ENCODE measurements at regions not wholly inside any gene's neighbourhood (a gene's known extent, or its start where the extent isn't known, plus 50 kb on each side); places are given as distances from the start of the nearest gene placed in this dataset.

- Histone ChIP-seq H3K4ac (replicated peaks; ENCODE audit: insufficient read length, low read depth, low read length) (no peak overlapping the region), H2AK5ac (ENCODE audit: low read depth, low read length) (no peak overlapping the region; the same call in 1 of the 2 replicates), H3K79me2 (ENCODE audit: control insufficient read depth in 1 of 2, insufficient read depth in 2 of 2, low read length in 2 of 2) (no peaks in the 10 kb centered on the region), H2BK120ac (replicated peaks; ENCODE audit: low read depth, low read length) (no peak overlapping the region), H2BK20ac (ENCODE audit: low read length) (peak overlapping the region; percentile 82; the same call in 1 of the 2 replicates), H3K79me1 (ENCODE audit: low read depth, low read length) (no peaks in the 10 kb centered on the region), H3K4me2 (ENCODE audit: insufficient read depth in 1 of 2, low read depth in 2 of 2, low read length in 2 of 2) (no peak overlapping the region), H3K36me3 (ENCODE audit: control insufficient read depth in 2 of 4, insufficient read depth in 4 of 4, low read length in 3 of 4) (no peaks in the 10 kb centered on the region), H4K20me1 (replicated peaks in 1 of 2; ENCODE audit: control insufficient read depth in 1 of 2, insufficient read depth in 2 of 2, low read length in 2 of 2) (no peaks in the 10 kb centered on the region), H3K4me3 (ENCODE audit: extremely low read depth in 1 of 4, insufficient read depth in 2 of 4, low read depth in 3 of 4, low read length in 4 of 4) (no peak overlapping the region), H3K4me1 (replicated peaks in 1 of 4; ENCODE audit: control insufficient read depth in 3 of 4, insufficient read depth in 4 of 4, low read length in 3 of 4) (peaks cover 0 to 9% (median 4%) of the 10 kb centered on the region in 4 experiments; a peak in 4 of 7 replicates), H4K8ac (ENCODE audit: extremely low read depth, insufficient read depth, low read length) (no peak overlapping the region), H2AFZ (ENCODE audit: low read length) (no peak overlapping the region), H3K23me2 (ENCODE audit: low read depth, low read length) (no peaks in the 10 kb centered on the region), H2BK5ac (ENCODE audit: low read depth, low read length) (0 out of 2 replicates have a peak overlapping the region, but pooled peaks have one; percentile 16), H3K9me3 (ENCODE audit: insufficient read depth in 2 of 2, low read depth in 1 of 2, low read length in 1 of 2) (no peaks in the 10 kb centered on the region), H4K5ac (ENCODE audit: insufficient read length, low read depth, low read length) (no peak overlapping the region), H3K23ac (ENCODE audit: insufficient read length) (no peak overlapping the region), H3K9ac (replicated peaks in 1 of 4; ENCODE audit: extremely low read depth in 1 of 4, low read depth in 3 of 4, low read length in 3 of 4) (no peak overlapping the region), H3K27ac (ENCODE audit: low read depth, low read length) (no peak overlapping the region), H3K18ac (ENCODE audit: extremely low read depth, low read length) (peak overlapping the region; percentile 36; the same call in 1 of the 2 replicates), H3K14ac (ENCODE audit: insufficient read length) (no peak overlapping the region), H3K56ac (replicated peaks; ENCODE audit: insufficient read length, low read depth, low read length) (no peak overlapping the region), H4K91ac (replicated peaks; ENCODE audit: insufficient read length, low read length) (peak overlapping the region; percentile 1), H3K27me3 (replicated peaks in 1 of 4; ENCODE audit: control insufficient read depth in 3 of 4, extremely low read depth in 1 of 4, insufficient read depth in 3 of 4, low read length in 3 of 4) (no peaks in the 10 kb centered on the region), H2BK15ac (ENCODE audit: low read length) (0 out of 2 replicates have a peak overlapping the region, but pooled peaks have one; percentile 50), H2BK12ac (ENCODE audit: low read depth, low read length) (no peak overlapping the region)
- TF ChIP-seq KDM1A (IDR thresholded peaks at IDR 0.05; ENCODE audit: borderline replicate concordance, low read length): peak; percentile 69; the same call in 1 of the 2 replicates
- TF ChIP-seq CTCF (IDR thresholded peaks at IDR 0.05; ENCODE audit: control extremely low read depth in 1 of 3, insufficient read depth in 1 of 3, low read depth in 1 of 3, low read length in 3 of 3): no peak
- no peak for TF ChIP-seq POLR2A (IDR thresholded peaks at IDR 0.05; ENCODE audit: control extremely low read depth in 1 of 2, low read depth in 2 of 2, low read length in 2 of 2)
- TF ChIP-seq ZNF274 (IDR thresholded peaks at IDR 0.05; ENCODE audit: borderline replicate concordance, extremely low read depth, low read length): no peak
- TF ChIP-seq MAFK (IDR thresholded peaks at IDR 0.05; ENCODE audit: low read depth, low read length): no peak
- no peak for TF ChIP-seq BRCA1 (IDR thresholded peaks at IDR 0.05; ENCODE audit: low read depth, low read length)
- no peak for TF ChIP-seq SP1 (IDR thresholded peaks at IDR 0.05; ENCODE audit: low read depth, low read length)
- TF ChIP-seq EZH2 (IDR thresholded peaks at IDR 0.05; ENCODE audit: low read depth, low read length, severe bottlenecking): no peak
- ChIA-PET CTCF (ENCODE audit: partially characterized antibody) (interaction anchor here (0.5 to 2.4 kb wide), 8 partner anchors 19 to 193 kb away, joined by 3 to 9 read pairs (median 4); no protein-coding TSS in a partner anchor), POLR2A (ENCODE audit: partially characterized antibody) (interaction anchor here (1.1 kb wide), 1 partner anchor 16 kb away, joined by 3 read pairs; no protein-coding TSS in a partner anchor)
- DNase-seq (ENCODE audit: low read depth in 1 of 2, low spot score in 2 of 2): peak in 1 of 2 experiments; percentile 39
- WGBS, 2 experiments (ENCODE audit: extremely low coverage in 1 of 2, insufficient coverage in 1 of 2, insufficient read length in 1 of 2, insufficient replicate concordance in 2 of 2, low coverage in 1 of 2, low lambda C conversion rate in 2 of 2, missing lambda C conversion rate in 1 of 2): 84% methylated on average over 7 of the region's 7 CpGs; no CpG with 5 or more reads in 1 of the 2 experiments
- FAIRE-seq: no peak
These were observed 173.9 kb upstream of the ARL4C start for GRCh38 chr2:234670806-234671205.
